GM20431 (cell line): ENCODE measurements at regions not wholly inside any gene's neighbourhood (a gene's known extent, or its start where the extent isn't known, plus 50 kb on each side); places are given as distances from the start of the nearest gene placed in this dataset.
"Not testable (repeated sequence)": the region's sequence is repeated elsewhere in the genome, so short reads cannot be mapped to it uniquely, and the experiment has no call there.

Experiments used
- in situ Hi-C: fragments of 300-500 bp; cut with MseI, MboI; formaldehyde crosslinking; loops from one replicate; pipeline ENCODE4 v1.15.0; 2020; ENCODE audit warnings: low sequenced_read_pairs; ENCODE audit not compliant: unreplicated experiment

GRCh38 chr13:64158908-64159307, 2743.3 kb upstream of the PCDH20 start:
- in situ Hi-C loops: no loop called here

- in situ Hi-C loops: no loop called here
Measured at GRCh38 chr13:64154514-64154913, 2738.9 kb upstream of the PCDH20 start.

GRCh38 chr13:64130600-64130999, 2715.0 kb upstream of the PCDH20 start:
- in situ Hi-C loops: no loop called here

- in situ Hi-C loops: no loop called here
Measured at GRCh38 chr13:64130171-64130570, 2714.5 kb upstream of the PCDH20 start.

GRCh38 chr13:64127856-64128255, 2712.2 kb upstream of the PCDH20 start:
- in situ Hi-C loops: no loop called here

GRCh38 chr13:64127192-64127591, 2711.5 kb upstream of the PCDH20 start:
- in situ Hi-C loops: no loop called here

- in situ Hi-C loops: not testable (repeated sequence)
Measured at GRCh38 chr13:64121023-64121709, 2705.5 kb upstream of the PCDH20 start.

- in situ Hi-C loops: no loop called here
Measured at GRCh38 chr13:64099994-64100393, 2684.3 kb upstream of the PCDH20 start.

GRCh38 chr13:64090311-64090710, 2674.7 kb upstream of the PCDH20 start:
- in situ Hi-C loops: no loop called here

- in situ Hi-C loops: no loop called here
Measured at GRCh38 chr13:64088491-64088890, 2672.8 kb upstream of the PCDH20 start.

GRCh38 chr13:64087624-64088023, 2672.0 kb upstream of the PCDH20 start:
- in situ Hi-C loops: no loop called here

GRCh38 chr13:64083811-64084210, 2668.2 kb upstream of the PCDH20 start:
- in situ Hi-C loops: no loop called here

- in situ Hi-C loops: no loop called here
Measured at GRCh38 chr13:64083396-64083795, 2667.7 kb upstream of the PCDH20 start.

GRCh38 chr13:64078480-64078936, 2662.9 kb upstream of the PCDH20 start:
- in situ Hi-C loops: no loop called here

- in situ Hi-C loops: no loop called here
Measured at GRCh38 chr13:64078025-64078424, 2662.4 kb upstream of the PCDH20 start.

- in situ Hi-C loops: not testable (repeated sequence)
Measured at GRCh38 chr13:64077132-64077835, 2661.6 kb upstream of the PCDH20 start.

- in situ Hi-C loops: no loop called here
Measured at GRCh38 chr13:64075543-64076271, 2660.1 kb upstream of the PCDH20 start.

GRCh38 chr13:64074971-64075474, 2659.4 kb upstream of the PCDH20 start:
- in situ Hi-C loops: no loop called here

GRCh38 chr13:64073203-64073602, 2657.6 kb upstream of the PCDH20 start:
- in situ Hi-C loops: no loop called here

GRCh38 chr13:64071352-64071751, 2655.7 kb upstream of the PCDH20 start:
- in situ Hi-C loops: no loop called here

- in situ Hi-C loops: no loop called here
Measured at GRCh38 chr13:64069892-64070291, 2654.2 kb upstream of the PCDH20 start.
